ENCODE measurements at regions not wholly inside any gene's neighbourhood (a gene's known extent, or its start where the extent isn't known, plus 50 kb on each side); places are given as distances from the start of the nearest gene placed in this dataset.

DNA sequence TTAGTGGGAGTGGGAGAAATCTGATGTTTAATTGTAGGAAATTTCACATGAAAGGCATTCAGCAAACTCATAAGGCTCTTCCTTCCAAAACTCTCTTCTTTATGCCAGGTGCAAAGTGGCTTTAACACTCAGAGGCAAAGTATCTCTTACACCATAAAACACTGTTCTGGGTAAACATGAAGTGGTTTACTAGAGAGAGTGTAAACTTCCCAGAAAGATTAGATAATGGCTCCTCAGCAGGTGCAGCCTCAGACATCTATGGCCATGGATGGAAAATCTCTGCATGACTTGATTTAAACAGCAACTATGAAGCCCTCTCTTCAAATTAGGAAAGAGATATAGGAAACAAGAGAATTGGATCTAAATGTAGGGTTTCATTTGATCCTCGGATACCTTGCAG is 583.1 kb upstream of the SALL1 start:
- TF ChIP-seq POLR2AphosphoS5 (IDR thresholded peaks at IDR 0.05; ENCODE audit: low read depth, low read length) (no peak), POLR2A (IDR thresholded peaks at IDR 0.05; ENCODE audit: low read depth, low read length) (no peak), TAF1 (IDR thresholded peaks at IDR 0.05; ENCODE audit: borderline replicate concordance, low read depth, low read length) (no peak)

Data from GM12892 (cell line).